ENCODE measurements at regions not wholly inside any gene's neighbourhood (a gene's known extent, or its start where the extent isn't known, plus 50 kb on each side); places are given as distances from the start of the nearest gene placed in this dataset.

DNA sequence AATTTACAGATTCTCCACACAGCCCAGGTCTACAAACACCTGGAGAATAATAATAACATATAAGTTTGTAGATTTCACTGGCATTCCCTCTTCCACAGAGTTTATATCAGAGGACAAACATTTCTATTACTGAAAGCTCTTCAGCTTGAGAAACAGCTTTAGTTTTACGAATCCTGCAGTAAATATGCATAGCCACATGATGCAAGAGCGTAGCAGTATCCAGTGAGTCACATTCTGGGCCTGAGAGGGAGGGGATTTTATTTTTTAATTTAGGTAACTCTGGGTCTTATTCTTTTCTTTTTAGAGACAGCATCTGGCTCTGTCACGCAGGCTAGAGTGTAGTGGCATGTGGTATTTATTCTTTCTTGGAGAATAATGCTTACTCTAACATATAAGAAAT lies 1002.8 kb downstream of the TRHDE start:
- Mint-ChIP-seq H3K4me3 (no peak overlapping the region), H3K4me1 (no peaks in the 10 kb centered on the region), H3K36me3 (no peaks in the 10 kb centered on the region), H3K27me3 (ENCODE audit: low read depth in 3 of 3) (no peaks in the 10 kb centered on the region), H3K9me3 (peaks cover 0 to 10% (median 3%) of the 10 kb centered on the region in 7 donors), H3K27ac (no peak overlapping the region)
- Histone ChIP-seq H4K20me1 (ENCODE audit: insufficient read depth, low read length) (no peaks in the 10 kb centered on the region), H3K4me1 (ENCODE audit: control insufficient read depth in 1 of 2, insufficient read depth in 2 of 2, low read length in 2 of 2) (no peaks in the 10 kb centered on the region), H2AFZ (ENCODE audit: insufficient read depth, low read depth, low read length, poor library complexity, severe bottlenecking) (no peak overlapping the region), H3K9ac (ENCODE audit: insufficient read depth, low read length, poor library complexity, severe bottlenecking) (no peak overlapping the region), H3K27ac (ENCODE audit: low read depth in 1 of 2, low read length in 2 of 2) (no peak overlapping the region), H3K9me3 (replicated peaks in 1 of 2; ENCODE audit: control insufficient read depth in 1 of 2, insufficient read depth in 1 of 2, low read length in 2 of 2) (no peaks in the 10 kb centered on the region), H3K4me3 (replicated peaks in 1 of 3; ENCODE audit: low read depth in 2 of 3, low read length in 3 of 3) (no peak overlapping the region), H3K27me3 (ENCODE audit: control insufficient read depth in 2 of 2, insufficient read depth in 2 of 2, low read length in 2 of 2) (no peaks in the 10 kb centered on the region), H3K79me2 (ENCODE audit: insufficient read depth, low read length) (no peaks in the 10 kb centered on the region), H3K36me3 (replicated peaks in 1 of 2; ENCODE audit: control insufficient read depth in 1 of 2, insufficient read depth in 2 of 2, low read length in 2 of 2) (no peaks in the 10 kb centered on the region), H3K4me2 (replicated peaks; ENCODE audit: extremely low read depth, low read length, poor library complexity, severe bottlenecking) (no peak overlapping the region)
- no peak for DNase-seq
- WGBS (ENCODE audit: insufficient coverage): 72% methylated on average over 2 of the region's 3 CpGs
- intact Hi-C loops (cut with micrococcal nuclease): no loop called here
- TF ChIP-seq, protein P1, sequence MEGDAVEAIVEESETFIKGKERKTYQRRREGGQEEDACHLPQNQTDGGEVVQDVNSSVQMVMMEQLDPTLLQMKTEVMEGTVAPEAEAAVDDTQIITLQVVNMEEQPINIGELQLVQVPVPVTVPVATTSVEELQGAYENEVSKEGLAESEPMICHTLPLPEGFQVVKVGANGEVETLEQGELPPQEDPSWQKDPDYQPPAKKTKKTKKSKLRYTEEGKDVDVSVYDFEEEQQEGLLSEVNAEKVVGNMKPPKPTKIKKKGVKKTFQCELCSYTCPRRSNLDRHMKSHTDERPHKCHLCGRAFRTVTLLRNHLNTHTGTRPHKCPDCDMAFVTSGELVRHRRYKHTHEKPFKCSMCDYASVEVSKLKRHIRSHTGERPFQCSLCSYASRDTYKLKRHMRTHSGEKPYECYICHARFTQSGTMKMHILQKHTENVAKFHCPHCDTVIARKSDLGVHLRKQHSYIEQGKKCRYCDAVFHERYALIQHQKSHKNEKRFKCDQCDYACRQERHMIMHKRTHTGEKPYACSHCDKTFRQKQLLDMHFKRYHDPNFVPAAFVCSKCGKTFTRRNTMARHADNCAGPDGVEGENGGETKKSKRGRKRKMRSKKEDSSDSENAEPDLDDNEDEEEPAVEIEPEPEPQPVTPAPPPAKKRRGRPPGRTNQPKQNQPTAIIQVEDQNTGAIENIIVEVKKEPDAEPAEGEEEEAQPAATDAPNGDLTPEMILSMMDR (IDR thresholded peaks at IDR 0.05): no peak

DNA sequence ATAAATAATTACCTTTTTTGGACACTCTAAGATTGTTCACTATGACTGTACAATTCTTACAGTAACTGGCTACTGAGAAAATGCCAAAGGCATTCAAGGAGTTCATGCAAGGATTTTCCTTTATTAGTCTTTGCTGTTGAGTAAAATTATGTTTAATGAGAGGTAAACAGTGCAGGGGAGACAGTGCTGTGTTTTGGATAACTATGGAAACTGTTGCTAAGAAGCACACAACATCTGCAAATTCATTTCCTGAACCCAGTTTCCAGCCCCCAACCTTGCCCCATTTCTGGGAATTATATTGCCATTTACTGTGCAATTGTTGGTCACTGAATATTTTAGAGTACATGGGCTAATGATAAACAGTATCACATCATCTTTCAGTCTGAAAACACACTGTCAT lies 1005.8 kb downstream of the TRHDE start:
- no peaks in the 10 kb centered on the region for H3K9me3 Mint-ChIP-seq
- TF ChIP-seq, protein P1 (IDR thresholded peaks at IDR 0.05): no peak
- no peaks in the 10 kb centered on the region for H3K36me3 Mint-ChIP-seq
- no peaks in the 10 kb centered on the region for H3K79me2 ChIP-seq (ENCODE audit: insufficient read depth, low read length)
- H3K9me3 ChIP-seq (replicated peaks in 1 of 2; ENCODE audit: control insufficient read depth in 1 of 2, insufficient read depth in 1 of 2, low read length in 2 of 2): no peaks in the 10 kb centered on the region
- no peaks in the 10 kb centered on the region for H3K4me1 Mint-ChIP-seq
- no peaks in the 10 kb centered on the region for H3K4me1 ChIP-seq (ENCODE audit: control insufficient read depth in 1 of 2, insufficient read depth in 2 of 2, low read length in 2 of 2)
- H3K27ac ChIP-seq (ENCODE audit: low read depth in 1 of 2, low read length in 2 of 2): no peak overlapping the region
- intact Hi-C loops (cut with micrococcal nuclease): no loop called here
- H4K20me1 ChIP-seq (ENCODE audit: insufficient read depth, low read length): no peaks in the 10 kb centered on the region
- no peaks in the 10 kb centered on the region for H3K27me3 ChIP-seq (ENCODE audit: control insufficient read depth in 2 of 2, insufficient read depth in 2 of 2, low read length in 2 of 2)
- H2AFZ ChIP-seq (ENCODE audit: insufficient read depth, low read depth, low read length, poor library complexity, severe bottlenecking): no peak overlapping the region
- H3K4me2 ChIP-seq (replicated peaks; ENCODE audit: extremely low read depth, low read length, poor library complexity, severe bottlenecking): no peak overlapping the region
- H3K27ac Mint-ChIP-seq: no peak overlapping the region
- no peak overlapping the region for H3K9ac ChIP-seq (ENCODE audit: insufficient read depth, low read length, poor library complexity, severe bottlenecking)
- DNase-seq: no peak
- no peak overlapping the region for H3K4me3 ChIP-seq (replicated peaks in 1 of 3; ENCODE audit: low read depth in 2 of 3, low read length in 3 of 3)
- H3K4me3 Mint-ChIP-seq: no peak overlapping the region
- H3K36me3 ChIP-seq (replicated peaks in 1 of 2; ENCODE audit: control insufficient read depth in 1 of 2, insufficient read depth in 2 of 2, low read length in 2 of 2): no peaks in the 10 kb centered on the region
- no peaks in the 10 kb centered on the region for H3K27me3 Mint-ChIP-seq (ENCODE audit: low read depth in 3 of 3)

Measured in CD14-positive monocyte (primary cell).